WTC11 (cell line): ENCODE measurements at regions not wholly inside any gene's neighbourhood (a gene's known extent, or its start where the extent isn't known, plus 50 kb on each side); places are given as distances from the start of the nearest gene placed in this dataset.

Experiments used
- ATAC-seq: fragments of 200-7000 bp; cut with Tn5 transposase; 2 replicates; pipeline ENCODE4 v1.10.0; 2021; ENCODE audit warnings: mild to moderate bottlenecking, moderate library complexity
- CTCF ChIA-PET: fragments of 300-600 bp; sonication (Branson Sonifier 250); formaldehyde crosslinking; loops from one replicate; lab custom pipeline; 2021; ENCODE audit warnings: antibody characterized with exemption; lab: Charles Lee
- POLR2A ChIA-PET: fragments of 350-600 bp; sonication (Branson Sonifier 250); formaldehyde crosslinking; loops from one replicate; lab custom pipeline; 2021; ENCODE audit warnings: antibody characterized with exemption; lab: Charles Lee
- DNase-seq: peaks from one replicate; pipeline ENCODE4 v3.0.0; 2021; ENCODE audit warnings: low spot score
- H3K27ac Mint-ChIP-seq: 2 replicates; pipeline ENCODE4 v1.8.0; 2021; ENCODE audit warnings: mixed read lengths
- H3K27me3 Mint-ChIP-seq: 2 replicates; pipeline ENCODE4 v1.8.0; 2021; ENCODE audit warnings: low read depth, mild to moderate bottlenecking, moderate library complexity, mixed read lengths
- H3K36me3 Mint-ChIP-seq: 2 replicates; pipeline ENCODE4 v1.8.0; 2021; ENCODE audit warnings: mixed read lengths
- H3K4me1 Mint-ChIP-seq: 2 replicates; pipeline ENCODE4 v1.8.0; 2022; ENCODE audit warnings: mixed read lengths
- H3K4me3 Mint-ChIP-seq: 2 replicates; pipeline ENCODE4 v1.8.0; 2021; ENCODE audit warnings: mild to moderate bottlenecking, moderate library complexity, mixed read lengths
- H3K9me3 Mint-ChIP-seq: 2 replicates; pipeline ENCODE4 v1.8.0; 2021; ENCODE audit warnings: mixed read lengths
- ATF6 ChIP-seq: sonication (generic); formaldehyde crosslinking; IDR thresholded peaks from 2 replicates; pipeline ENCODE4 v1.8.1; 2023; ENCODE audit warnings: mild to moderate bottlenecking, missing genetic modification reagents
- CREB1 ChIP-seq: sonication (generic); formaldehyde crosslinking; IDR thresholded peaks from 2 replicates; pipeline ENCODE4 v1.8.0; 2023; ENCODE audit warnings: mild to moderate bottlenecking, missing genetic modification reagents
- FOXJ3 ChIP-seq: sonication (generic); formaldehyde crosslinking; IDR thresholded peaks from 2 replicates; pipeline ENCODE4 v1.9.0; 2021; ENCODE audit warnings: missing genetic modification reagents, mild to moderate bottlenecking, borderline replicate concordance
- HMGXB4 ChIP-seq: sonication (generic); formaldehyde crosslinking; IDR thresholded peaks from 2 replicates; pipeline ENCODE4 v1.8.1; 2023; ENCODE audit warnings: mild to moderate bottlenecking, moderate library complexity, missing genetic modification reagents
- JUN ChIP-seq: sonication (generic); formaldehyde crosslinking; IDR thresholded peaks from 2 replicates; pipeline ENCODE4 v1.8.0; 2023; ENCODE audit warnings: mild to moderate bottlenecking, missing genetic modification reagents
- NFE2L1 ChIP-seq: sonication (generic); formaldehyde crosslinking; IDR thresholded peaks from 2 replicates; pipeline ENCODE4 v1.8.1; 2023; ENCODE audit warnings: missing genetic modification reagents
- NR2C2 ChIP-seq: sonication (generic); formaldehyde crosslinking; IDR thresholded peaks from 2 replicates; pipeline ENCODE4 v1.8.0; 2022; ENCODE audit warnings: mild to moderate bottlenecking, missing genetic modification reagents
- SMAD4 ChIP-seq: sonication (generic); formaldehyde crosslinking; IDR thresholded peaks from 2 replicates; pipeline ENCODE4 v1.8.0; 2022; ENCODE audit warnings: mild to moderate bottlenecking, missing genetic modification reagents
- ZNF219 ChIP-seq: sonication (generic); formaldehyde crosslinking; IDR thresholded peaks from 2 replicates; pipeline ENCODE4 v1.8.0; 2023; ENCODE audit warnings: missing genetic modification reagents, mild to moderate bottlenecking, borderline replicate concordance
- ZNF317 ChIP-seq: sonication (generic); formaldehyde crosslinking; IDR thresholded peaks from 2 replicates; pipeline ENCODE4 v1.8.1; 2023; ENCODE audit warnings: low read depth, mild to moderate bottlenecking, moderate library complexity, missing genetic modification reagents, borderline replicate concordance
- ZNF671 ChIP-seq: fragments of 250-450 bp; sonication (Bioruptor Pico); IDR thresholded peaks from 2 replicates; pipeline ENCODE4 v1.8.0; 2021; ENCODE audit warnings: mild to moderate bottlenecking
- TF ChIP-seq, protein P1 (sequence below): sonication (generic); formaldehyde crosslinking; IDR thresholded peaks from 2 replicates; pipeline ENCODE4 v1.8.0; 2023; ENCODE audit warnings: missing genetic modification reagents, mild to moderate bottlenecking, borderline replicate concordance
- TF ChIP-seq, protein P2 (sequence below): sonication (generic); formaldehyde crosslinking; IDR thresholded peaks from 2 replicates; pipeline ENCODE4 v1.8.1; 2022; ENCODE audit warnings: low read depth, mild to moderate bottlenecking, moderate library complexity, missing genetic modification reagents, borderline replicate concordance
- TF ChIP-seq, protein P3 (sequence below): sonication (generic); formaldehyde crosslinking; IDR thresholded peaks from 2 replicates; pipeline ENCODE4 v1.8.1; 2022; ENCODE audit warnings: mild to moderate bottlenecking, moderate library complexity, missing genetic modification reagents

DNA sequence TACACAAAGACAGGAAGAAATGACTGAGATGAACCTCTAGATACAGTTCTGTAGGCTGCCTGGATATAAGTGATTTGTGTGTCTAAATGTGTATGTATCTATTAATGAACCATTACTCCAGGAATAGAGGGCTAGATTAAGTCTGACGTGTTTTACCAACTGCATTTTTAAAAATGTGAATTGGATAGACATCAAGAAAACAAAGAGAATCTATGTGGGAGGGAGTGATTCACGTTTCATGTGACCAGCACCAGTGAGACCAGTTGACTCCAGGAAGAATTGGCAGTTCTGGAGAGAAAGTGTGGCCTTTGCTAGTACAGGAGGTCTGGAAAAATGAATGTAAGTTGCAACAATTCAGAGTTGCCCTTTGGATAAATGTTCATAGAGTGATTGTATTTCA, 53.4 kb upstream of the RGS21 start:
- ATAC-seq = no peak
- CTCF ChIA-PET = no interaction called here
- Mint-ChIP-seq H3K4me1 (no peaks in the 10 kb centered on the region), H3K36me3 (no peaks in the 10 kb centered on the region), H3K27ac (no peak overlapping the region), H3K27me3 (no peaks in the 10 kb centered on the region), H3K4me3 (no peak overlapping the region), H3K9me3 (no peaks in the 10 kb centered on the region)
- TF ChIP-seq ZNF317 (CRISPR knock-in tag) = no peak
- no peak for TF ChIP-seq ATF6
- no peak for TF ChIP-seq HMGXB4 (CRISPR knock-in tag)
- TF ChIP-seq ZNF219 (CRISPR knock-in tag) = no peak
- TF ChIP-seq JUN = no peak
- no peak for TF ChIP-seq NFE2L1 (CRISPR knock-in tag)
- no peak for TF ChIP-seq FOXJ3 (CRISPR knock-in tag)
- TF ChIP-seq, protein P1, sequence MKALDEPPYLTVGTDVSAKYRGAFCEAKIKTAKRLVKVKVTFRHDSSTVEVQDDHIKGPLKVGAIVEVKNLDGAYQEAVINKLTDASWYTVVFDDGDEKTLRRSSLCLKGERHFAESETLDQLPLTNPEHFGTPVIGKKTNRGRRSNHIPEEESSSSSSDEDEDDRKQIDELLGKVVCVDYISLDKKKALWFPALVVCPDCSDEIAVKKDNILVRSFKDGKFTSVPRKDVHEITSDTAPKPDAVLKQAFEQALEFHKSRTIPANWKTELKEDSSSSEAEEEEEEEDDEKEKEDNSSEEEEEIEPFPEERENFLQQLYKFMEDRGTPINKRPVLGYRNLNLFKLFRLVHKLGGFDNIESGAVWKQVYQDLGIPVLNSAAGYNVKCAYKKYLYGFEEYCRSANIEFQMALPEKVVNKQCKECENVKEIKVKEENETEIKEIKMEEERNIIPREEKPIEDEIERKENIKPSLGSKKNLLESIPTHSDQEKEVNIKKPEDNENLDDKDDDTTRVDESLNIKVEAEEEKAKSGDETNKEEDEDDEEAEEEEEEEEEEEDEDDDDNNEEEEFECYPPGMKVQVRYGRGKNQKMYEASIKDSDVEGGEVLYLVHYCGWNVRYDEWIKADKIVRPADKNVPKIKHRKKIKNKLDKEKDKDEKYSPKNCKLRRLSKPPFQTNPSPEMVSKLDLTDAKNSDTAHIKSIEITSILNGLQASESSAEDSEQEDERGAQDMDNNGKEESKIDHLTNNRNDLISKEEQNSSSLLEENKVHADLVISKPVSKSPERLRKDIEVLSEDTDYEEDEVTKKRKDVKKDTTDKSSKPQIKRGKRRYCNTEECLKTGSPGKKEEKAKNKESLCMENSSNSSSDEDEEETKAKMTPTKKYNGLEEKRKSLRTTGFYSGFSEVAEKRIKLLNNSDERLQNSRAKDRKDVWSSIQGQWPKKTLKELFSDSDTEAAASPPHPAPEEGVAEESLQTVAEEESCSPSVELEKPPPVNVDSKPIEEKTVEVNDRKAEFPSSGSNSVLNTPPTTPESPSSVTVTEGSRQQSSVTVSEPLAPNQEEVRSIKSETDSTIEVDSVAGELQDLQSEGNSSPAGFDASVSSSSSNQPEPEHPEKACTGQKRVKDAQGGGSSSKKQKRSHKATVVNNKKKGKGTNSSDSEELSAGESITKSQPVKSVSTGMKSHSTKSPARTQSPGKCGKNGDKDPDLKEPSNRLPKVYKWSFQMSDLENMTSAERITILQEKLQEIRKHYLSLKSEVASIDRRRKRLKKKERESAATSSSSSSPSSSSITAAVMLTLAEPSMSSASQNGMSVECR (CRISPR knock-in tag) = no peak
- no peak for TF ChIP-seq SMAD4 (CRISPR knock-in tag)
- TF ChIP-seq, protein P2, sequence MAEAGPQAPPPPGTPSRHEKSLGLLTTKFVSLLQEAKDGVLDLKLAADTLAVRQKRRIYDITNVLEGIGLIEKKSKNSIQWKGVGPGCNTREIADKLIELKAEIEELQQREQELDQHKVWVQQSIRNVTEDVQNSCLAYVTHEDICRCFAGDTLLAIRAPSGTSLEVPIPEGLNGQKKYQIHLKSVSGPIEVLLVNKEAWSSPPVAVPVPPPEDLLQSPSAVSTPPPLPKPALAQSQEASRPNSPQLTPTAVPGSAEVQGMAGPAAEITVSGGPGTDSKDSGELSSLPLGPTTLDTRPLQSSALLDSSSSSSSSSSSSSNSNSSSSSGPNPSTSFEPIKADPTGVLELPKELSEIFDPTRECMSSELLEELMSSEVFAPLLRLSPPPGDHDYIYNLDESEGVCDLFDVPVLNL = no peak
- no peak for TF ChIP-seq NR2C2 (CRISPR knock-in tag)
- POLR2A ChIA-PET = no interaction called here
- DNase-seq = no peak

GRCh38 chr1:192265516-192266173, 51.1 kb upstream of the RGS21 start:
- no peaks in the 10 kb centered on the region for H3K36me3 Mint-ChIP-seq
- H3K4me3 Mint-ChIP-seq = no peak overlapping the region
- ChIA-PET CTCF (no interaction called here), POLR2A (no interaction called here)
- DNase-seq (no peak), ATAC-seq (no peak)
- no peaks in the 10 kb centered on the region for H3K27me3 Mint-ChIP-seq
- no peaks in the 10 kb centered on the region for H3K9me3 Mint-ChIP-seq
- no peaks in the 10 kb centered on the region for H3K4me1 Mint-ChIP-seq
- no peak overlapping the region for H3K27ac Mint-ChIP-seq
- TF ChIP-seq, protein P3, sequence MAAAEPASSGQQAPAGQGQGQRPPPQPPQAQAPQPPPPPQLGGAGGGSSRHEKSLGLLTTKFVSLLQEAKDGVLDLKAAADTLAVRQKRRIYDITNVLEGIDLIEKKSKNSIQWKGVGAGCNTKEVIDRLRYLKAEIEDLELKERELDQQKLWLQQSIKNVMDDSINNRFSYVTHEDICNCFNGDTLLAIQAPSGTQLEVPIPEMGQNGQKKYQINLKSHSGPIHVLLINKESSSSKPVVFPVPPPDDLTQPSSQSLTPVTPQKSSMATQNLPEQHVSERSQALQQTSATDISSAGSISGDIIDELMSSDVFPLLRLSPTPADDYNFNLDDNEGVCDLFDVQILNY = no peak
- TF ChIP-seq ZNF671 (CRISPR knock-in tag) (no peak), CREB1 (CRISPR knock-in tag) (no peak), ATF6 (no peak)
